ENCODE measurements at regions not wholly inside any gene's neighbourhood (a gene's known extent, or its start where the extent isn't known, plus 50 kb on each side); places are given as distances from the start of the nearest gene placed in this dataset.

DNA sequence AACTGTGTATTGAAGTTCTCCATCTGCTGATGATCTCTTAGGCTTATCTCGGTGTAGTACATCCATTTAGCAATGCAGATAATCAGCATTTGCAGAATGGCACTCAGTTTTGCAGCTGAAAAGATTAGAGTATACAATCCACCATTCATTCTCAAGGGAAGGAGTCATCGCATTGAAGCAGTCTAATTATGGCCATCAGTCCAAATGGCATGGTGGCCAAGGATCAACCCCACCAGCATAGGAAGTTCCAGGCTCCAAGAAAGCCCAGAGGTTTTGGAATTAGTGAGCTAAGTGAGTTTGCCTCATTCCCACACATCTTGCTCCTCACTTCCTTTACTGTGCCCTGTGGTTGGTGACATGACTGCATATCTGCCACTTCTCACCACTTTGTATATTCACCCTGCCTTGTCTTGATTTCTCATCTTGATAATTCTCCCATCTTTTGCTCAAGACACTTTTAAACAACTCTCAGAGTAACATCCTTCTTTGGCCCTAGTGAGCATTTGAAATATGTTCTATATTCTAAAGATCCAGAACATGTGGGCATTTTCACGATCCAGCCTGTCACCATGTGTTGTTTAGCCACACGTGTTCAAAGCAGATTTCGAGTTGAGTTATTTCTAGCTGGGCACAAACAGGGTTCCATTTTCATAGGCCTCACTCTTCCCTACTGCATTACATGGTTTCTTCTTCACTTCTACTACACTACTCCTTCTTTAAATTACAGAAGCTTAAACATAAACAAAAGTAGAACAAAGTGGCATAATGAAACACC lies 1119.8 kb downstream of the TSN start:
- Mint-ChIP-seq H3K27ac (ENCODE audit: unreplicated experiment) (no peak overlapping the region), H3K27me3 (ENCODE audit: insufficient read depth, unreplicated experiment) (no peaks in the 10 kb centered on the region), H3K4me3 (ENCODE audit: unreplicated experiment) (no peak overlapping the region), H3K9me3 (ENCODE audit: unreplicated experiment) (no peaks in the 10 kb centered on the region), H3K4me1 (ENCODE audit: low read depth, unreplicated experiment) (no peaks in the 10 kb centered on the region), H3K36me3 (ENCODE audit: insufficient read depth, unreplicated experiment) (no peaks in the 10 kb centered on the region)
- ChIA-PET POLR2A (no interaction called here), CTCF (no interaction called here)
- DNase-seq: no peak
- Histone ChIP-seq H3K36me3 (ENCODE audit: control insufficient read depth, insufficient read depth, low read length) (no peaks in the 10 kb centered on the region), H3K9me3 (no peaks in the 10 kb centered on the region; the same call in 1 of the 2 replicates), H3K4me1 (no peaks in the 10 kb centered on the region), H3K27me3 (replicated peaks; ENCODE audit: control insufficient read depth, insufficient read depth, low read length) (no peaks in the 10 kb centered on the region), H3K4me3 (ENCODE audit: low read depth, low read length) (no peak overlapping the region)
- no peak for TF ChIP-seq CTCF (IDR thresholded peaks at IDR 0.05; ENCODE audit: insufficient read depth in 1 of 2, low read depth in 1 of 2, low read length in 1 of 2, severe bottlenecking in 1 of 2, unreplicated experiment in 1 of 2)
- intact Hi-C loops (cut with micrococcal nuclease; ENCODE audit: unreplicated experiment): no loop called here
- no TSS peak for BruUV-seq (replicated peaks)

GRCh38 chr2:122883849-122884248 lies 1128.4 kb downstream of the TSN start:
- no peak overlapping the region for H3K4me3 ChIP-seq (ENCODE audit: low read depth, low read length)
- no peaks in the 10 kb centered on the region for H3K4me1 Mint-ChIP-seq (ENCODE audit: low read depth, unreplicated experiment)
- no peak overlapping the region for H3K27ac Mint-ChIP-seq (ENCODE audit: unreplicated experiment)
- DNase-seq: no peak
- H3K9me3 Mint-ChIP-seq (ENCODE audit: unreplicated experiment): no peaks in the 10 kb centered on the region
- no peaks in the 10 kb centered on the region for H3K9me3 ChIP-seq
- no peaks in the 10 kb centered on the region for H3K36me3 Mint-ChIP-seq (ENCODE audit: insufficient read depth, unreplicated experiment)
- CTCF ChIA-PET: no interaction called here
- intact Hi-C loops (cut with micrococcal nuclease; ENCODE audit: unreplicated experiment): no loop called here
- H3K4me3 Mint-ChIP-seq (ENCODE audit: unreplicated experiment): no peak overlapping the region
- no TSS peak for BruUV-seq (replicated peaks)
- H3K27me3 Mint-ChIP-seq (ENCODE audit: insufficient read depth, unreplicated experiment): no peaks in the 10 kb centered on the region
- no peaks in the 10 kb centered on the region for H3K36me3 ChIP-seq (ENCODE audit: control insufficient read depth, insufficient read depth, low read length)
- no peaks in the 10 kb centered on the region for H3K27me3 ChIP-seq (replicated peaks; ENCODE audit: control insufficient read depth, insufficient read depth, low read length)
- no peaks in the 10 kb centered on the region for H3K4me1 ChIP-seq
- TF ChIP-seq CTCF (IDR thresholded peaks at IDR 0.05; ENCODE audit: insufficient read depth in 1 of 2, low read depth in 1 of 2, low read length in 1 of 2, severe bottlenecking in 1 of 2, unreplicated experiment in 1 of 2): no peak
- POLR2A ChIA-PET: no interaction called here

GRCh38 chr2:122884889-122885288 lies 1129.4 kb downstream of the TSN start:
- BruUV-seq (replicated peaks): no TSS peak
- CTCF ChIA-PET: no interaction called here
- Histone ChIP-seq H3K27me3 (replicated peaks; ENCODE audit: control insufficient read depth, insufficient read depth, low read length) (no peaks in the 10 kb centered on the region), H3K4me1 (no peaks in the 10 kb centered on the region), H3K4me3 (ENCODE audit: low read depth, low read length) (no peak overlapping the region), H3K9me3 (no peaks in the 10 kb centered on the region), H3K36me3 (ENCODE audit: control insufficient read depth, insufficient read depth, low read length) (no peaks in the 10 kb centered on the region)
- DNase-seq: no peak
- Mint-ChIP-seq H3K4me1 (ENCODE audit: low read depth, unreplicated experiment) (no peaks in the 10 kb centered on the region), H3K9me3 (ENCODE audit: unreplicated experiment) (no peaks in the 10 kb centered on the region), H3K36me3 (ENCODE audit: insufficient read depth, unreplicated experiment) (no peaks in the 10 kb centered on the region), H3K27ac (ENCODE audit: unreplicated experiment) (no peak overlapping the region), H3K4me3 (ENCODE audit: unreplicated experiment) (no peak overlapping the region), H3K27me3 (ENCODE audit: insufficient read depth, unreplicated experiment) (no peaks in the 10 kb centered on the region)
- no peak for TF ChIP-seq CTCF (IDR thresholded peaks at IDR 0.05; ENCODE audit: insufficient read depth in 1 of 2, low read depth in 1 of 2, low read length in 1 of 2, severe bottlenecking in 1 of 2, unreplicated experiment in 1 of 2)
- POLR2A ChIA-PET: no interaction called here
- intact Hi-C loops (cut with micrococcal nuclease; ENCODE audit: unreplicated experiment): no loop called here
